ENCODE measurements at regions not wholly inside any gene's neighbourhood (a gene's known extent, or its start where the extent isn't known, plus 50 kb on each side); places are given as distances from the start of the nearest gene placed in this dataset.
A peak's percentile ranks its signal among the peaks of the same experiment; 100 is the strongest.

DNA sequence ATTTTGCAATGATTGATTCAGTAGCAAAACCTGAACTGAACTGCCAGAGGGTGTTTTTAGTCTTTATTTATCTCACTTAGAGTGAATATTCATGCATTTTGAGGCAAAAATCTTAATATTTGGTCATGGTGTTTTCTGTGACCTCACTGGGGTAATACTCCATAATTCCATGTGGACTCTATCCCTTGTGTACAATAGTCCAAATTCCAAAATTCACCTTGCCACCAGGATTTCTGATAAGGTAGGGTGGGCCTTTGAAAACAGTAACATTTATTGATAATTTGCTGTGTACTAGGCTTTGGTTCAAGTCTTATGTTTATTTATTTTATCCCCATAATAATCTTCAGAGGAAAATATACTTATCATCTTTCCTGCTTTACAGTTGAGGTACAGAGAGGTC is 68.4 kb upstream of the PDE5A start:
- no peak for DNase-seq

- no peak for DNase-seq
Observed at GRCh38 chr4:119695216-119695615, 66.6 kb upstream of the PDE5A start.

GRCh38 chr4:119693126-119693525 is 64.5 kb upstream of the PDE5A start:
- no peak for DNase-seq

DNA sequence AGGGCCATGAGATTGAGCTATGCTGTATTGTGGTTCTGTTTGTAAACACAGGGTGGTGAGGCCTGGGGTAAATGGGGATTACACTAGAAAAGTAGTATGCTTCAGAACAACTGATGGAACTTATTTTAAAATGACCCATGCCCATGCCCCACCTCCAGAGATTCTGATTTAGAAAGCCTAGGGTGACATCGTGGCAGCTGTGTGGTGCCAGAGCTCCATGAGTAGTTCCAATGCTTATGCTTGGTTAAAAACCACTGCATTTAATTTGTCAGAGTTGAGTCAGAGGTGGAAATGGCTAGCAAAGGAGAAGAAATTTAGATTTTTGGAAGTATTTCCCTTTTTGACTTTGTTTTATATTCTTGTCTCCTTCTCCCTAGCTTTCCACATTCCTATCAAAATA is 63.4 kb upstream of the PDE5A start:
- no peak for DNase-seq

- DNase-seq = no peak
Observed at GRCh38 chr4:119690871-119691270, 62.3 kb upstream of the PDE5A start.

- no peak for DNase-seq
Observed at GRCh38 chr4:119688446-119688845, 59.8 kb upstream of the PDE5A start.

- no peak for DNase-seq
Observed at GRCh38 chr4:119684463-119684862, 55.9 kb upstream of the PDE5A start.

GRCh38 chr4:119683518-119683917 is 54.9 kb upstream of the PDE5A start:
- no peak for DNase-seq

GRCh38 chr4:119682099-119682498 is 53.5 kb upstream of the PDE5A start:
- DNase-seq = peak; percentile 93

- no peak for DNase-seq
Observed at GRCh38 chr4:119679251-119679650, 50.6 kb upstream of the PDE5A start.

DNA sequence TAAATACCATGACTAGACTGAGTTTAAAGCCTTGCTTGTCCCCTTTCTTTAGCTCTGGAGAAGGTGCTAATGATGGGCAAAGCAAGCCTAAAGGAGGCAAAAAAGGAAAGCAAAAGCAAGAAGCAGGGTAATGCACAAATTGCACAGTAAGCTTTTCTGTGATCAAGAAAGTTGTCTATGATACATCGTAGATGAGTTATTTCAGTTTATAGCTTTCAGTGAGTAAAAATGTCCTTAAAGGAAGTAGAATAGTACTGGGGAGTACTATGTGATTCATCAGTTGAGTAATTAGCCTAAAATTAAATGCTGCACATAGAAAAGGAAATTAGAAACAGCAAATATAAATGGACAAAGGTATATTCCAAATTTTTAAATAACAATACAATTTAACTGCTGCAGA is 50.2 kb upstream of the PDE5A start:
- no peak for DNase-seq

Measured in DMS153 (cell line).